Suprapubic skin (tissue), 4 donors: ENCODE measurements at regions not wholly inside any gene's neighbourhood (a gene's known extent, or its start where the extent isn't known, plus 50 kb on each side); places are given as distances from the start of the nearest gene placed in this dataset.

Source experiments
- CTCF ChIP-seq, 2 donors: fragments of 200-600 bp in 1 of 2; fragments of 450-650 bp in 1 of 2; sonication (generic) in 1 of 2; IDR thresholded peaks; one replicate each; pipeline ENCODE4 v1.5.1; 2016 to 2019; ENCODE audit warnings: antibody characterized with exemption in 2 of 2, mild to moderate bottlenecking in 1 of 2, moderate library complexity in 1 of 2
- EP300 ChIP-seq: sonication (generic); formaldehyde crosslinking; IDR thresholded peaks from one replicate; pipeline ENCODE4 v1.6.1; 2017; ENCODE audit warnings: antibody characterized with exemption
- POLR2AphosphoS5 ChIP-seq, 3 donors: sonication (generic); formaldehyde crosslinking; IDR thresholded peaks; one replicate each; pipeline ENCODE4 v1.6.1; 2017; ENCODE audit warnings: antibody characterized with exemption in 3 of 3

DNA sequence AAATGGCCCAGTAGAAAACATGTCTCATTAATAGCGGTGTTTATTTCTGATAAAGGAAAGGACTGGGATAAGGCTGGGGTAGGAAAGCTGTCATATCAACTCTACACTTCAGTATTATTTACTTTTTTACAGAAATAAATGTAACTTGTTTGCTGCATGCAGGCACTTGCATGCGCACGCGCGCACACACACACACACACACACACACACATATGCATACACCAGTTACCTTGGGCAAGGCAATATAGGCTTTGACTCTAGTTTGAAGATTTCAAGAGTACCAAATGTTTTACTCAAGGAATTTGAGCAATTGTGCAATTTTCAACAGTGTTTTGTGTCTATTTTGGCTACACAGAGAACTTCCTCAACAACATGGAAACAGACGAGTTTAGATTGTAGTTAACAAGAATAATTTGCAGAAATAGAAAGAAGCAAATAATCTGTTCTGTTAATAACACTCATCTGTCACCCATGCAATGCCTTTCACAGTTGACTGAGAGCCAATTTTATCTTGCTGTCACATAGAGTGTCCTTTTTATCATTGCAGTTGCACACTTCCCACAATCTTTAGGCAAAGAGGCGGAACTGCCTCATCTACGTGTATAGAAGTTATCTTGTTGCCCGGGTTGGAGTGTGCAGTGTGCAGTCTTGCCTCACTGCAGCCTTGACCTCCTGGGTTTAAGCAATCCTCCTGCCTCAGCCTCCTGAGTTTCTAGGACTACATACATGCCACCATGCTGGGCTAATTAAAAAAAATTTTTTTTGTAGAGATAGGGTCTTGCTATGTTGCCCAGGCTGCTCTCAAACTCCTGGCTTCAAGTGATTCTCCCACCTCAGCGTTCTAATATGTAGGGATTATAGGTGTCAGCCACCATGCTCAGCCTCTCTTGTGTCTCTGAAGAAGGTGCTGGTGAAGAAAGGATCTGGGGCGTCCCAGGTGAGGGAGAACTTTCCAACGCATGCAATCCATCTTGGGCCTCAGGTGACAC lies 64.6 kb upstream of the GPCPD1 start:
- TF ChIP-seq CTCF (IDR thresholded peaks at IDR 0.05), result no peak
- no peak for TF ChIP-seq POLR2AphosphoS5 (IDR thresholded peaks at IDR 0.05)
- no peak for TF ChIP-seq EP300
